Skin epidermis (tissue), 12 donors: ENCODE measurements at regions not wholly inside any gene's neighbourhood (a gene's known extent, or its start where the extent isn't known, plus 50 kb on each side); places are given as distances from the start of the nearest gene placed in this dataset.

Experiments used
- H3K27ac ChIP-seq, 21 experiments: fragments of 200-600 bp; sonication (generic) in 11 of 21; one replicate each; pipeline ENCODE4 v1.5.0; 2020; ENCODE audit warnings: mild to moderate bottlenecking in 3 of 21, inconsistent platforms in 2 of 21, moderate library complexity in 2 of 21
- H3K4me3 ChIP-seq, 7 experiments: fragments of 200-600 bp; sonication (generic) in 2 of 7; one replicate each; pipeline ENCODE4 v1.5.0; 2020; ENCODE audit warnings: inconsistent platforms in 2 of 7, mild to moderate bottlenecking in 2 of 7, moderate library complexity in 1 of 7

DNA sequence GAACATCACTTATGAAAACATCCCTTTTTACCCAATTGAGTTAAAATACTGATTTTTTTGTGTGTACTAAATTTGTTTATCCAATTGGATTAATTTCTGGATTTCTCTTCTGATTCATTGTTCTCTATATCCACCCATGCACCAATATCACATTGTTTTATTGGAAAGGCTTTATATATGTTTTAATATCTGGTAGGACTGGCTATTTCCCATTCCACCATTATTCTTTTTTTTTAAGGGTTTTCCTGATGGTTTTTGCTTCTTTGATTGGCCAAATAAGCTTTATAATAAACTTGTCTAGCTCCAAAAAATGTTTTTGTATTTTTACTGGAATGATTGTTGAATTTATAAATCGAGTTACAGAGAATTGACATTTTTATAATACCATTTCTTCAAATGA, 59.4 kb upstream of the DOK5 start:
- no peak overlapping the region for H3K27ac ChIP-seq
- H3K4me3 ChIP-seq: no peak overlapping the region

DNA sequence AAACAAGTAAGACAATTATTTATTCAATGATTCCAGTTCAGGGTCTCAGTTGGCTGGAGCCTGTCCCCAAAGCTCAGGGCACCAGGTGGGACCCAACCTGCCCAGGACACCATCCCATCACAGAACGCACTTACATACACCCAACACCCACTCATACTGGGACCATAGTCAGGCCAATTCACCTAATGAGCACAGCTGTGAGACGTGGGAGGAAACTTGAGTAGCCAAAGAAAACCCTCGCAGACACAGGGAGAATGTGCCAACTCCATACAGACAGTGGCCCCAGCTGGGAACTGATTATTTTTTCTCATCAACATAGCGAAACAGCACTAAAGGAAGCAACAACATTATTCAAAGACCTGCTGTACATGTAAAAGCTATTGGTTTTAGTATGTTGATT, 58.6 kb upstream of the DOK5 start:
- H3K4me3 ChIP-seq: no peak overlapping the region
- H3K27ac ChIP-seq: no peak overlapping the region

DNA sequence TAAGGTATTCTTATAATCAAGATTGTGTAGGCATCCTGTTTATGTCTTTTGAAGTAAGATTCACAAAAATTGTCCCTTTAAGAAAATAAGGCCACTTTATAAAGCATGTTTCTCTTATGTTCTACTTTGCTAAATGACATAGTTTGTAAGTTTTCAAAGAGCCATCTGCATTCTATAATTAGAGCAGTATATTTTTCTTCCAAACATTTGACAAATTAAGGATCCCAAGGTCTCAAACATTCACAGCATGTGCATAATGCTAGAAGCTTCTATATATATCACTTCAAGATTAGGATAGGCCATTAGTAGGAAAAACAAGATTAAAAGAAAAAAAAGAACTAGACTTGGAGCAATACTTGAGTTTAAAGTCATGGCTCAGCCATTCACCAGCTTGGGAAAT, 55.9 kb upstream of the DOK5 start:
- H3K27ac ChIP-seq: no peak overlapping the region
- no peak overlapping the region for H3K4me3 ChIP-seq
